ENCODE measurements at regions not wholly inside any gene's neighbourhood (a gene's known extent, or its start where the extent isn't known, plus 50 kb on each side); places are given as distances from the start of the nearest gene placed in this dataset.
"Not testable (repeated sequence)": the region's sequence is repeated elsewhere in the genome, so short reads cannot be mapped to it uniquely, and the experiment has no call there.

GRCh38 chr2:205865905-205866441 lies 183.7 kb downstream of the NRP2 start:
- peak; percentile 53 for DNase-seq (ENCODE audit: low read depth)

- no peak for DNase-seq (ENCODE audit: low read depth)
Measured at GRCh38 chr2:205865056-205865455, 182.8 kb downstream of the NRP2 start.

GRCh38 chr2:205864491-205864890 lies 182.2 kb downstream of the NRP2 start:
- peak; percentile 16 for DNase-seq (ENCODE audit: low read depth)

- not testable (repeated sequence) for DNase-seq (ENCODE audit: low read depth)
Measured at GRCh38 chr2:205862761-205863160, 180.5 kb downstream of the NRP2 start.

- DNase-seq (ENCODE audit: low read depth) = no peak
Measured at GRCh38 chr2:205860885-205861284, 178.6 kb downstream of the NRP2 start.

- no peak for DNase-seq (ENCODE audit: low read depth)
Measured at GRCh38 chr2:205860181-205860580, 177.9 kb downstream of the NRP2 start.

GRCh38 chr2:205858881-205859441 lies 176.7 kb downstream of the NRP2 start:
- peak; percentile 59 for DNase-seq (ENCODE audit: low read depth)

GRCh38 chr2:205858275-205858674 lies 176.0 kb downstream of the NRP2 start:
- DNase-seq (ENCODE audit: low read depth) = no peak

GRCh38 chr2:205857520-205858237 lies 175.4 kb downstream of the NRP2 start:
- no peak for DNase-seq (ENCODE audit: low read depth)

GRCh38 chr2:205852457-205852856 lies 170.2 kb downstream of the NRP2 start:
- no peak for DNase-seq (ENCODE audit: low read depth)

GRCh38 chr2:205850611-205851010 lies 168.3 kb downstream of the NRP2 start:
- DNase-seq (ENCODE audit: low read depth) = no peak

- no peak for DNase-seq (ENCODE audit: low read depth)
Measured at GRCh38 chr2:205850132-205850531, 167.8 kb downstream of the NRP2 start.

- DNase-seq (ENCODE audit: low read depth) = no peak
Measured at GRCh38 chr2:205849136-205849535, 166.8 kb downstream of the NRP2 start.

- DNase-seq (ENCODE audit: low read depth) = no peak
Measured at GRCh38 chr2:205848601-205849000, 166.3 kb downstream of the NRP2 start.

Measured in Daoy (cell line).